Suprapubic skin (tissue), 4 donors: ENCODE measurements at regions not wholly inside any gene's neighbourhood (a gene's known extent, or its start where the extent isn't known, plus 50 kb on each side); places are given as distances from the start of the nearest gene placed in this dataset.

ENCODE experiments used
- CTCF ChIP-seq, 2 donors: fragments of 200-600 bp in 1 of 2; fragments of 450-650 bp in 1 of 2; sonication (generic) in 1 of 2; IDR thresholded peaks; one replicate each; pipeline ENCODE4 v1.5.1; 2016 to 2019; ENCODE audit warnings: antibody characterized with exemption in 2 of 2, mild to moderate bottlenecking in 1 of 2, moderate library complexity in 1 of 2
- POLR2A ChIP-seq, 2 donors: fragments of 450-650 bp; IDR thresholded peaks; one replicate each; pipeline ENCODE4 v1.6.1; 2017; ENCODE audit warnings: antibody characterized with exemption in 2 of 2, mild to moderate bottlenecking in 2 of 2, moderate library complexity in 2 of 2
- POLR2AphosphoS5 ChIP-seq, 3 donors: sonication (generic); formaldehyde crosslinking; IDR thresholded peaks; one replicate each; pipeline ENCODE4 v1.6.1; 2017; ENCODE audit warnings: antibody characterized with exemption in 3 of 3

- TF ChIP-seq POLR2A (IDR thresholded peaks at IDR 0.05) (no peak), CTCF (IDR thresholded peaks at IDR 0.05) (no peak), POLR2AphosphoS5 (IDR thresholded peaks at IDR 0.05) (no peak)
Observed at GRCh38 chr13:106405731-106406130, 129.7 kb downstream of the EFNB2 start.
